SK-N-SH (cell line): ENCODE measurements at regions not wholly inside any gene's neighbourhood (a gene's known extent, or its start where the extent isn't known, plus 50 kb on each side); places are given as distances from the start of the nearest gene placed in this dataset.

Experiments used
- EP300 ChIP-seq, 2 experiments: IDR thresholded peaks; 2 replicates each; pipeline versions ENCODE4 v1.4.0 to v1.6.1; 2012; ENCODE audit warnings: borderline replicate concordance in 1 of 2, low read depth in 1 of 2, low read length in 1 of 2
- EZH2phosphoT487 ChIP-seq: fragments of 200-600 bp; sonication (generic); IDR thresholded peaks from 2 replicates; pipeline ENCODE4 v1.6.1; 2017; ENCODE audit warnings: low read depth, mixed run types, mild to moderate bottlenecking, antibody characterized with exemption, moderate library complexity, borderline replicate concordance
- FOSL2 ChIP-seq: IDR thresholded peaks from 2 replicates; pipeline ENCODE4 v1.4.0; 2012; ENCODE audit warnings: low read depth, mild to moderate bottlenecking, moderate library complexity, borderline replicate concordance
- IRF3 ChIP-seq: fragments of 150-350 bp; IDR thresholded peaks from 2 replicates; pipeline ENCODE4 v1.6.1; 2016; ENCODE audit warnings: mild to moderate bottlenecking, low read depth, low read length
- JUND ChIP-seq: IDR thresholded peaks from 2 replicates; pipeline ENCODE4 v1.4.0; 2012
- MEF2A ChIP-seq: IDR thresholded peaks from 2 replicates; pipeline ENCODE4 v1.4.0; 2012; ENCODE audit warnings: low read depth, borderline replicate concordance
- MXI1 ChIP-seq: IDR thresholded peaks from 2 replicates; pipeline ENCODE4 v1.6.1; 2012; ENCODE audit warnings: mild to moderate bottlenecking, low read depth, low read length, improper control_type of control experiment
- RAD21 ChIP-seq: IDR thresholded peaks from 2 replicates; pipeline ENCODE4 v1.6.1; 2012; ENCODE audit warnings: mild to moderate bottlenecking, low read length
- RCOR1 ChIP-seq: fragments of 150-350 bp; IDR thresholded peaks from 2 replicates; pipeline ENCODE4 v1.6.1; 2017; ENCODE audit warnings: antibody characterized with exemption, low read length
- YY1 ChIP-seq: IDR thresholded peaks from 2 replicates; pipeline ENCODE4 v1.4.0; 2012; ENCODE audit warnings: low read depth, mild to moderate bottlenecking
- TF ChIP-seq, protein P1 (sequence below): fragments of 200-600 bp; sonication (generic); IDR thresholded peaks from 2 replicates; pipeline ENCODE4 v1.6.1; 2017; ENCODE audit warnings: antibody characterized with exemption, mild to moderate bottlenecking, moderate library complexity
- TF ChIP-seq, protein P2 (sequence below): IDR thresholded peaks from 2 replicates; pipeline ENCODE4 v1.6.1; 2012; ENCODE audit warnings: mild to moderate bottlenecking, low read depth, low read length, moderate library complexity
- TF ChIP-seq, protein P3 (sequence below): IDR thresholded peaks from 2 replicates; pipeline ENCODE4 v1.4.0; 2012; ENCODE audit warnings: low read depth

DNA sequence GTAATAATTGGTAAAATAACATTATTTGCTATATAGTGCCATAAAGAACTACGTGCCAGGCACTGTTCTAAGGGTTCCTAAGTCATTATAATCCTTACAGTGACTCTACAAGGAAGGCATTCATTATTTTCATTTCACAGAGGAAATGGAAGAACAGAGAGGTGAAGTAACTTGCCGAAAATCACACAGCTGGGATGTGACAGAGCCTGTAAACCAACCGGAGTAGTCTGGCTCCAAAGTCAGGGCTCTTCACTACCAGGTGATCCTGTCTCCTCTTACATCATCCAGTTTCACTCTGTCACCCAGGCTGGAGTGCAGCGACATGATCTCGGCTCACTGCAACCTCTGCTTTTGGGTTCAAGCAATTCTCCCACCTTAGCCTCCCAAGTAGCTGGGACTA lies 59.2 kb upstream of the RBFOX2 start:
- TF ChIP-seq RCOR1 (no peak), RAD21 (no peak), YY1 (no peak), MXI1 (no peak), JUND (no peak), EP300 (IDR thresholded peaks at IDR 0.05; ENCODE audit: borderline replicate concordance in 1 of 2, low read depth in 1 of 2, low read length in 1 of 2) (no peak), EZH2phosphoT487 (no peak), IRF3 (no peak), MEF2A (no peak), FOSL2 (no peak)
- TF ChIP-seq, protein P1, sequence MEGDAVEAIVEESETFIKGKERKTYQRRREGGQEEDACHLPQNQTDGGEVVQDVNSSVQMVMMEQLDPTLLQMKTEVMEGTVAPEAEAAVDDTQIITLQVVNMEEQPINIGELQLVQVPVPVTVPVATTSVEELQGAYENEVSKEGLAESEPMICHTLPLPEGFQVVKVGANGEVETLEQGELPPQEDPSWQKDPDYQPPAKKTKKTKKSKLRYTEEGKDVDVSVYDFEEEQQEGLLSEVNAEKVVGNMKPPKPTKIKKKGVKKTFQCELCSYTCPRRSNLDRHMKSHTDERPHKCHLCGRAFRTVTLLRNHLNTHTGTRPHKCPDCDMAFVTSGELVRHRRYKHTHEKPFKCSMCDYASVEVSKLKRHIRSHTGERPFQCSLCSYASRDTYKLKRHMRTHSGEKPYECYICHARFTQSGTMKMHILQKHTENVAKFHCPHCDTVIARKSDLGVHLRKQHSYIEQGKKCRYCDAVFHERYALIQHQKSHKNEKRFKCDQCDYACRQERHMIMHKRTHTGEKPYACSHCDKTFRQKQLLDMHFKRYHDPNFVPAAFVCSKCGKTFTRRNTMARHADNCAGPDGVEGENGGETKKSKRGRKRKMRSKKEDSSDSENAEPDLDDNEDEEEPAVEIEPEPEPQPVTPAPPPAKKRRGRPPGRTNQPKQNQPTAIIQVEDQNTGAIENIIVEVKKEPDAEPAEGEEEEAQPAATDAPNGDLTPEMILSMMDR = no peak
- TF ChIP-seq, protein P2, sequence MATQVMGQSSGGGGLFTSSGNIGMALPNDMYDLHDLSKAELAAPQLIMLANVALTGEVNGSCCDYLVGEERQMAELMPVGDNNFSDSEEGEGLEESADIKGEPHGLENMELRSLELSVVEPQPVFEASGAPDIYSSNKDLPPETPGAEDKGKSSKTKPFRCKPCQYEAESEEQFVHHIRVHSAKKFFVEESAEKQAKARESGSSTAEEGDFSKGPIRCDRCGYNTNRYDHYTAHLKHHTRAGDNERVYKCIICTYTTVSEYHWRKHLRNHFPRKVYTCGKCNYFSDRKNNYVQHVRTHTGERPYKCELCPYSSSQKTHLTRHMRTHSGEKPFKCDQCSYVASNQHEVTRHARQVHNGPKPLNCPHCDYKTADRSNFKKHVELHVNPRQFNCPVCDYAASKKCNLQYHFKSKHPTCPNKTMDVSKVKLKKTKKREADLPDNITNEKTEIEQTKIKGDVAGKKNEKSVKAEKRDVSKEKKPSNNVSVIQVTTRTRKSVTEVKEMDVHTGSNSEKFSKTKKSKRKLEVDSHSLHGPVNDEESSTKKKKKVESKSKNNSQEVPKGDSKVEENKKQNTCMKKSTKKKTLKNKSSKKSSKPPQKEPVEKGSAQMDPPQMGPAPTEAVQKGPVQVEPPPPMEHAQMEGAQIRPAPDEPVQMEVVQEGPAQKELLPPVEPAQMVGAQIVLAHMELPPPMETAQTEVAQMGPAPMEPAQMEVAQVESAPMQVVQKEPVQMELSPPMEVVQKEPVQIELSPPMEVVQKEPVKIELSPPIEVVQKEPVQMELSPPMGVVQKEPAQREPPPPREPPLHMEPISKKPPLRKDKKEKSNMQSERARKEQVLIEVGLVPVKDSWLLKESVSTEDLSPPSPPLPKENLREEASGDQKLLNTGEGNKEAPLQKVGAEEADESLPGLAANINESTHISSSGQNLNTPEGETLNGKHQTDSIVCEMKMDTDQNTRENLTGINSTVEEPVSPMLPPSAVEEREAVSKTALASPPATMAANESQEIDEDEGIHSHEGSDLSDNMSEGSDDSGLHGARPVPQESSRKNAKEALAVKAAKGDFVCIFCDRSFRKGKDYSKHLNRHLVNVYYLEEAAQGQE = no peak
- TF ChIP-seq, protein P3, sequence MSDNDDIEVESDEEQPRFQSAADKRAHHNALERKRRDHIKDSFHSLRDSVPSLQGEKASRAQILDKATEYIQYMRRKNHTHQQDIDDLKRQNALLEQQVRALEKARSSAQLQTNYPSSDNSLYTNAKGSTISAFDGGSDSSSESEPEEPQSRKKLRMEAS = no peak
